ENCODE measurements at regions not wholly inside any gene's neighbourhood (a gene's known extent, or its start where the extent isn't known, plus 50 kb on each side); places are given as distances from the start of the nearest gene placed in this dataset.

DNA sequence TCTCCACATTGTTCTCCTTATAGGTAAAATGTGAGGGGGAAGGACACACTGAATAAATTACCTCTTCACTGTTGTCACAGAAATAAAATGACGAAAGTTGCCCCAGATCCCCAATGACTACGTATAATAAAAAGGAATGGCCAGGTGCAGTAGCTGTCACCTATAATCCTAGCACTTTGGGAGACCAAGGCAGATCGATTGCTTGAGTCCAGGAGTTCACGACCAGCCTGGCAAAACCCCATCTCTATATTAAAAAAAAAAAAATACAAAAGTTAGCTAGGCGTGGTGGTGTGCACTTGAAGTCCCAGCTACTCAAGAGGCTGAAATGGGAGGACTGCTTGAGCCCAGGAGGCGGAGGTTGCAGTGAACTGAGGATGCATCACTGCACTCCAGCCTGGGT is 82.2 kb upstream of the APC start:
- DNase-seq (ENCODE audit: low read depth in 3 of 3), result no peak

DNA sequence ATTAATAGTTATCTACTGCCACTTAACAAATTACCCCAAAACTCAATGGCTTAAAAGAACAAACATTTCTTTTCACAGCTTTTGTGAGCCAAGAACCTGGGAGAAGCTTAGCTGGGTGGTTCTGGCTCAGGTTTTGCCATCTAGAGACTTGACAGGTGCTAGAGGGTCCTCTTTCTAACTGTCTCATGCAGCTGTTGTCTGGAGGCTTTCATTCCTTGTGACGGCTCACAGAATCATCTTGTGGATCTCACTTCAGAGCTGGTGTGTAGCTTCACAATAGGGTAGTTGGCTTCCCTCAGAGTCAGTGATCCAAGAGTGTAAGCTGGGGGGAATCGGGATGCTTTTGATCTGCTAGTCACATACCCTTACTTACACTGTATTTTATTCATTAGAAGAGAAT is 81.2 kb upstream of the APC start:
- DNase-seq (ENCODE audit: low read depth in 3 of 3), result no peak

DNA sequence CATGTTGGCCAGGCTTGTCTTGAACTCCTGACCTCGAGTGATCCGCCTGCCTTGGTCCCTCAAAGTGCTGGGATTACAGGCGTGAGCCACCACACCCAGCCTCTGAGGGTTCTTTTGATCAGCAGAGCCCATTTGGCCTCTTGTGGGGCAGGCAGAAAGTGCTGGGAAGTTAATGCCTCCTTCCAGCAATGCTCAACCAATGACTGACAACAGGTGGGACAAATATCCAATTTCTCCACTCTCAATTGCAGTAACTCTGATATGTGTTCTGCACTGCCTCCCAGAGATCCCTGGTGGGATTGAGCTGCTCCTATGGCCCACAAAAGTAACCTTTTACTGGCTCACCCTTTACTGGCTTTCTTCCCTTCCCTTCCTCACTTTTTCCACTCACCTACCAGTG is 79.9 kb upstream of the APC start:
- no peak for DNase-seq (ENCODE audit: low read depth in 3 of 3)

DNA sequence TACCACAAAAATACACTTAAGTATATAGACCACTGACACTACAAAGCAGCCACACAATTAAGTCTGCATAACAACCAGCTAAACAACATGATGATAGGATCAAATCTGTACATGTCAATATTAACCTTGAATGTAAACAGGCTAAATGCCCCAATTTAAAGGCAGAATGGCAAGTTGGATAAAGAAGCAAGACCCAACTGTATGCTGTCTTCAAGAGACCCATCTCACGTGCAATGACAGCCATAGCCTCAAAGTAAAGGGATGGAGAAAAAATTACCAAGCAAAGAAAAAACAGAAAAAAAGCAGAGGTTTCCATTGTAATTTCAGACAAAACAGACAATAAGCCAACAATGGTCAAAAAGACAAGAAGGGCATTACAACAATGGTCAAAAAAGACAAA is 77.3 kb upstream of the APC start:
- DNase-seq (ENCODE audit: low read depth in 3 of 3), result no peak

DNA sequence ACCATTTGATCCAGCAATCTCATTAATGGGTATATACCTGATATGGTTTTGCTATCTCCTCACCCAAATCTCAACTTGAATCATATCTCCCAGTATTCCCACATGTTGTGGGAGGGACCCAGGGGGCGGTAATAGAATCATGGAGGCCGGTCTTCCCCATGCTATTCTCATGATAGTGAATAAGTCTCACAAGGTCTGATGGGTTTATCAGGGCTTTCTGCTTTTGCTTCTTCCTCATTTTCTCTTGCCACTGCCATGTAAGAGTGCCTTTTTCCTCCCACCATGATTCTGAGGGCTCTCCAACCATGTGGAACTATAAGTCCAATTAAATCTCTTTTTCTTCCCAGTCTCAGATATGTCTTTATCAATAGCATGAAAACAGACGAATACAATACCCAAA is 74.5 kb upstream of the APC start:
- no peak for DNase-seq (ENCODE audit: low read depth in 3 of 3)

DNA sequence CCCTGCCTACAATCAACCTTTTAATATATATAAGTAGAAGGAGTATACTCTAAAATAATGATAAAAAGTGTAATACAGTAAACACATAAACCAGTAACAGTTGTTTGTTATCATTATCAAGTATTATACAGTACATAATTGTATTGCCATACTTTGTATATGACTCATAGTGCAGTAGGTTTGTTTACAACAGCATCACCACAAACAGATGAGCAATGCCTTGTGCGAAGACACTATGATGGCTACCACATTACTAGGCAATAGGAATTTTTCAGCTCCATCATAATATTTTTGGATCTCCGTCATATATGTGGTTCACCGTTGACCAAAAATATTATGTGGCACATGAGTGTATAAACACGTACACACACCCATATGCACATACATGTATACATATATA is 69.7 kb upstream of the APC start:
- DNase-seq (ENCODE audit: low read depth in 3 of 3), result no peak

DNA sequence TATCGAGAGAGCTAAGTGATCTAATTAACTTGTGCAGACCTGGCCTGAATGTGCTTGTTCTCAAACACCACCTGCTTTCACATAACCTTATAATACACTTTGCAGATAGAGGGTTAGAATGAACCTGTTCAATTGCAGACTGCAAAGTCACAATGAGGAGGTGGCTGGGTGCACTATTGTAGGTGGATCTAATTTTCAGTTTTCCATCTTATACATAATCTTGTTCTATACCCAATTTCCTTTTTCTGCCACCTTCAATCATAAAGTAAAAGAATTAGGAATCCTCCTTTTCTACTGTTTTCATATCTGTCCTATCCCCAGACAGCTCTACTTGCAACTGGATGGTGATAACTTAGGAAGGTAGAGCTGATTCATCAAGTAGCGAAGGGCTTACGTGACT is 68.8 kb upstream of the APC start:
- no peak for DNase-seq (ENCODE audit: low read depth in 3 of 3)

DNA sequence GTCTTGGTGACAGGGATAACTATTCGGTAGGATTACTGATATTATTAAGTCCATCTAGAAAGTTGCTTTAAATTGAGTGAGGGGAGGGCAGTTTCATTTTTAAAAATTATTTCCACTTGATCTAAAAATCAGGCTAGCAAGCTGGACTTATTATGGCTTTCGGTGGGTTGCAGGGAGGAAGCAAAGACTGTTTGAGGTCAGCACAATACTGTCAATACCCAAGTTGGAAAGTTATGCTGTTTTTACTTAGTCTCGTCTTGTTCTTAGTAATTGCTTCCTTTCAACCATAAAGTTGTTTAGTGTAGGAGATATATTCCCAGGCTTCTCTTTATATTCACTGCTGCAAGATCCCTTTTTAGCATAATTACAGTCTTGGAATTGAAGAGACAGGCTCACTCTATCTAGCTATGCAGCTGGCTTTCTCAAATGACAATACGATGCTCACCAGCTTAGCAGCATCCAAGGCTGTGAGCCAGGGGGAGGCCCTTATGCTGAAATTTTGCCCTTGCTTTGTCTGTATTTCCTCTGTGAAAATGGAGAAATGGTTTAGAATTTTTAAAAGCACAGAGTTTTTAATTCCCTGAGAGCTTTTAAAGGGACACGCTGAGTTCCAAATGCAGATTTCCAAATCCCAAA is 68.2 kb upstream of the APC start:
- DNase-seq (ENCODE audit: low read depth in 3 of 3), result no peak

DNA sequence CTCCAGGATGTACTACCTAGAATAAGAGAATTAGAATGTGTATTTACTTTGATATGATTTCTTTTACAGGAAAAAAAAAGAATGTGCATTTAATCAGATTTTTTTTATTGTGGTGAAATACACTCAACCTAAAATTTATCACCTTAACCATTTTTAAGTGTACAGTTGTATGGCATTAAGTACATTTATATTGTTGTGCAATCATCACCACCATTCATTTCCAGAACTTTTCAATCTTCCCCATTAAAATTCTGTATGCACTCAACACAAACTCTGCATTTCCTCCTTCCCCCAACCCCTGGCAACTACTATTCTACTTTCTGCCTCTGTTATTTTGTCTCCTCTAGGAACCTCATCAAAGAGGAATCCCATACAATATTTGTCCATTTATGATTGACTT is 66.0 kb upstream of the APC start:
- DNase-seq (ENCODE audit: low read depth in 3 of 3), result no peak

DNA sequence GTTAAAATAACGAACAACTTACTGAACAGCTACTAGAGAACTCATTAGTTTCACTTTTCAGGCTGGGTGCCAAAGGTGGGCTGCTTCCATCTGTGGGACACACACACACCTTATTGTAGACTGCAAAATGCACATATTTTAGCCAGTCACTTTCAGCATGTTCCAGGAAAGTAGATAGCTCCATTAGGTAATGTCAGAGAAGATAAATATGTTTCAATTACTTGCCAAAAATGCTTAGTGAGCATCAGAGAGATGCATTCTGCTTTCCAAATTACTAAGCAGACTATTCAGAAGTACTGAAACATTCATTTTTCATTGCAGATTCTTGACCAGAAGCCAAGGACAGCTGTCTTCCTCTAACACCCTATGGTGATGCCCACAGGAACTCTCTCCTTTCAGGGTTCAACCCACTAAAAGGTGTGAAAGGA is 56.2 kb upstream of the APC start:
- no peak for DNase-seq (ENCODE audit: low read depth in 3 of 3)

DNA sequence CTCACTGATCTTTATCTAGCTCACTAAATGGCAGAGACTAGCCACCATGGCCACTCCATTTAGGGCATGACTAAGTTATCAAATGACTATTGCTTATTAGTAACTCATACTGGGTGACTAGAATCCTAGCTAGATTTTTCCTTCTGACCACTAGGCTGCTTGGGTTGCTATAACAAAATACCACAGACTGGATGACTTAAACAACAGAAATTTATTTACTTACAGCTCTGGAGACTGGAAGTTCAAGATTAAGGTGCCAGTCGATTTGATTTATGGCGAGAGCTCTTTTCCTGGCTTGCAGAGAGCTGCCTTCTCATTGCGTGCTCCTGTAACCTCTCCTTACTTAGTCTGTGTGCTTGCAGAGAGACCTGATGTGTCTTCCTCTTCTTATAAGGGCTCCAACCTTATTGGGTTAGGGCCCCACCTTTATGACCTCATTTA is 55.0 kb upstream of the APC start:
- no peak for DNase-seq (ENCODE audit: low read depth in 3 of 3)

DNA sequence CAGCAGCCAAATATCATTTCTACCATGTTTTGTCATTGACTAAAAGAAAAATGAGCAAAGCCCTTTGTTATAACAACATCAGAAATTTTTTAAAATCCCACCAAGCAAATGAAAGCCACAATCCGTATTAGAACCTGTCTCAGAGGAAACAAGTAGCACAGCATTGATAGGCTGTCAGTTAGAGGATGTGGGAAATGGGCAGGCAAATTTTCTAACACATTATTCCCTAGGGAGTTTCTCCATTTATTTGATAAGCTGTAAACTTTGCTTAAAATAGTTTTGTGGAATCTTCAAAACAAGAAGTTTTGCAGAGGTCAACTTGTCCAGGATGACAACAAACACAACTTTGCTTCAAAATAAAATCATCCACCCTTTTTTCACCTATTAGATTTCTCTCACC is 53.6 kb upstream of the APC start:
- no peak for DNase-seq (ENCODE audit: low read depth in 3 of 3)

DNA sequence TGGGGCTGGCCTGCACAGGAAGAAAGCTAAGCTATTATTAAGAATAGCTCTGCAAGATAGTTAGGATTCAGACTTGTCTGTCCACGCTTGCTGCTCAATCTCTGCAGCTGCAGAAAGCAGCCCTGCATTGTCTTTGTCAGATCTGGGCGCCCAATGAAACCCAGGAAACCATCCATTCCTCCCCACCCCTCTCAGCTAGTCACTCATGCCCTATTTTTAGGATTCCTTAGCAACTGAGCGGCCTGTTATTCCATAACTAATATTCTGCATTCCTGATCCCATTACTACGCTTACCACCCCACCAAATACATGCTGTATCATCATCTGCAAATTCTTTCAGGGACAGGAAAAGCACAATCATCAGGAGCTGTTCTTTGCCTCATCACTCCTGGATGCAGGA is 52.9 kb upstream of the APC start:
- DNase-seq (ENCODE audit: low read depth in 3 of 3), result no peak

DNA sequence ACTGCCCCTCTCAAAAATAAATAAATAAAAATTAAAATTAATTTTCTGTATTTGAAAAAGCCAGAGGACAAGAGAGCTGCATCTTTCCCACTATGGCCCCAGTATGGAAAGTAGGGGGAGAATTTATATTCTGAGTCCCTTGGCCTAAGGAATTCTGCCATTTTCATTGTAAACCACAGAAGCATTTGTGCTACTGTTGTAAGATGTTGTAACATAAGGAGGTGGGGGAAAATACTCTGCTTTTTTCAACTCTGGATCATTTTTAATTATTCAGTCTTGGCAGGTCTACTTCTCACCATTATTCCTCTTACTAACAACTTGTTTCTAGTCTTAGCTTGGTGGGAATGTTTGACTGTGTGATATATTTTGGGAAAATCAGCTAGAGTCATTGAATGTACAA is 52.3 kb upstream of the APC start:
- no peak for DNase-seq (ENCODE audit: low read depth in 3 of 3)

DNA sequence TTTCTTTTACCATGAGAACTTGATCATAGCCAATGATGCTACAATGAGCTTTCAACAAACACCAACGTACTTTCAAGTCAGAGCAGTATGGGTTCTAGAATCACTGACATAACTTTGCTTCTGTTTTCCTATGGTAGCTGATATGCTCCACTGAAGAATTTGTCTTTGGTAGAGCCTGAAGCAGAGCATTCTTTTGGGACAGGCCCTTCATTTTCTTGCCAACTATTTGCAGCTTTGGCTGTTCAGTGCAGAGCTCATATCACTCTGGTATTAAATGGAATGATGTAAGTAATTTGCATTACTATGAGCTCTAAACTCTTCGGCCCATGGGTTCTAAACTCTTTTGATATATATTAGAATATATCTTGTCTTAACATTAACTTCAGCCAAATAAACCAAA is 51.8 kb upstream of the APC start:
- no peak for DNase-seq (ENCODE audit: low read depth in 3 of 3)

DNA sequence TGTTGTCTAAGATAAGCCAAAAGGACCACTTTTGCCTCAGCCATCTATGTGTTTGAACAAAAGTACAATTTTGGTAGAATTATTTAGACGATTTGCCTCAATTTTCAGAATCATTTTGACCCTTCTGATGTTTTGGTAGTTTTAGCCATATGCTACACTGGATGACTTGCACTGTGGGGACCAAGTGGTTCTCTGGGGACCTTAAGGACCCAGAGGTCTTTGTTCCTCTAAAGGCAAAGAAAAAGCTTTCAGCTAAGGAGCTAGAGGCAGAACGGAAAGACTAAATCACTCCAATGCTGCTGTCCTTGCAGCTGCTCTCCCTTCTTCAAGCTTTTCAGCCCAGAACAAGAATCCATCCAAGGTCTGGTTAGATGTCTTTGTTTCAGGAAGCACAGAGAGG is 51.0 kb upstream of the APC start:
- no peak for DNase-seq (ENCODE audit: low read depth in 3 of 3)

DNA sequence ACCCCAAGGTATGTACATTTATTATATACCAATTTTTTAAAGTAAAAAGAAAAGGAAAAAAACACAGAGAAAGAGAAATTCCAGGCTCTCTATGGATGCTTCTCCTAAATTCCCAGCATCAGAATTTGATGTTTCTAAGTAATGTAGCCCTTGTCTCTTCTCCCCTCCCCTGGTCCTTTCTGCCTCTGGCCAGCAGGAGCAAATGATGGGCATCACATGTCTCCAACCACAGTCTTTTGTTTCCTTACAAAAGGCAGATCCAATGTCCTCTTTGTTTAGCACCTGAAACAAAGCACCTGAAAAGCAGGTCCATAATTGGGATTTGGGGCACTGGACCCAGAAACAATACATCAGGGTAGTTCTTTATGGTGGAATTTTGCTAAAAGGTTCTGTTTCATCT is 50.4 kb upstream of the APC start:
- DNase-seq (ENCODE audit: low read depth in 3 of 3), result no peak

Measured in stimulated activated CD4-positive, alpha-beta T cell treated with anti-CD3 and anti-CD28 coated beads, TNF-alpha, amount 100 ng/mL, for 4 hours (primary cell).